ENCODE measurements at regions not wholly inside any gene's neighbourhood (a gene's known extent, or its start where the extent isn't known, plus 50 kb on each side); places are given as distances from the start of the nearest gene placed in this dataset.
A peak's percentile ranks its signal among the peaks of the same experiment; 100 is the strongest.
"Not testable (repeated sequence)": the region's sequence is repeated elsewhere in the genome, so short reads cannot be mapped to it uniquely, and the experiment has no call there.

GRCh38 chr1:98575955-98576354 is 85.6 kb upstream of the SNX7 start:
- DNase-seq (ENCODE audit: low read depth): no peak

GRCh38 chr1:98565951-98566350 is 95.6 kb upstream of the SNX7 start:
- DNase-seq (ENCODE audit: low read depth): no peak

GRCh38 chr1:98559291-98559690 is 102.2 kb upstream of the SNX7 start:
- peak; percentile 12 for DNase-seq (ENCODE audit: low read depth)

GRCh38 chr1:98557895-98558294 is 103.6 kb upstream of the SNX7 start:
- peak; percentile 6 for DNase-seq (ENCODE audit: low read depth)

- DNase-seq (ENCODE audit: low read depth): peak; percentile 35
Measured at GRCh38 chr1:98556521-98557158, 104.9 kb upstream of the SNX7 start.

GRCh38 chr1:98555814-98556213 is 105.7 kb upstream of the SNX7 start:
- no peak for DNase-seq (ENCODE audit: low read depth)

GRCh38 chr1:98552576-98553074 is 108.9 kb upstream of the SNX7 start:
- DNase-seq (ENCODE audit: low read depth): not testable (repeated sequence)

- no peak for DNase-seq (ENCODE audit: low read depth)
Measured at GRCh38 chr1:98550076-98550475, 111.4 kb upstream of the SNX7 start.

GRCh38 chr1:98546319-98546718 is 115.2 kb upstream of the SNX7 start:
- no peak for DNase-seq (ENCODE audit: low read depth)

GRCh38 chr1:98538106-98538505 is 123.4 kb upstream of the SNX7 start:
- no peak for DNase-seq (ENCODE audit: low read depth)

- DNase-seq (ENCODE audit: low read depth): peak; percentile 5
Measured at GRCh38 chr1:98523256-98523655, 138.3 kb upstream of the SNX7 start.

- no peak for DNase-seq (ENCODE audit: low read depth)
Measured at GRCh38 chr1:98516306-98516705, 145.2 kb upstream of the SNX7 start.

- no peak for DNase-seq (ENCODE audit: low read depth)
Measured at GRCh38 chr1:98515744-98516143, 145.8 kb upstream of the SNX7 start.

GRCh38 chr1:98512216-98512615 is 149.3 kb upstream of the SNX7 start:
- not testable (repeated sequence) for DNase-seq (ENCODE audit: low read depth)

- DNase-seq (ENCODE audit: low read depth): no peak
Measured at GRCh38 chr1:98503771-98504170, 157.8 kb upstream of the SNX7 start.

- DNase-seq (ENCODE audit: low read depth): no peak
Measured at GRCh38 chr1:98502937-98503336, 158.6 kb upstream of the SNX7 start.

GRCh38 chr1:98500324-98500723 is 161.2 kb upstream of the SNX7 start:
- DNase-seq (ENCODE audit: low read depth): no peak

GRCh38 chr1:98498651-98499050 is 162.9 kb upstream of the SNX7 start:
- DNase-seq (ENCODE audit: low read depth): no peak

- no peak for DNase-seq (ENCODE audit: low read depth)
Measured at GRCh38 chr1:98497497-98497896, 164.0 kb upstream of the SNX7 start.

GRCh38 chr1:98496256-98496995 is 165.1 kb upstream of the SNX7 start:
- DNase-seq (ENCODE audit: low read depth): peak; percentile 59

GRCh38 chr1:98493469-98493868 is 168.1 kb upstream of the SNX7 start:
- no peak for DNase-seq (ENCODE audit: low read depth)

- no peak for DNase-seq (ENCODE audit: low read depth)
Measured at GRCh38 chr1:98490099-98490498, 171.4 kb upstream of the SNX7 start.

GRCh38 chr1:98487620-98488019 is 173.9 kb upstream of the SNX7 start:
- no peak for DNase-seq (ENCODE audit: low read depth)

Measured in M059J (cell line).